ENCODE measurements at regions not wholly inside any gene's neighbourhood (a gene's known extent, or its start where the extent isn't known, plus 50 kb on each side); places are given as distances from the start of the nearest gene placed in this dataset.

DNA sequence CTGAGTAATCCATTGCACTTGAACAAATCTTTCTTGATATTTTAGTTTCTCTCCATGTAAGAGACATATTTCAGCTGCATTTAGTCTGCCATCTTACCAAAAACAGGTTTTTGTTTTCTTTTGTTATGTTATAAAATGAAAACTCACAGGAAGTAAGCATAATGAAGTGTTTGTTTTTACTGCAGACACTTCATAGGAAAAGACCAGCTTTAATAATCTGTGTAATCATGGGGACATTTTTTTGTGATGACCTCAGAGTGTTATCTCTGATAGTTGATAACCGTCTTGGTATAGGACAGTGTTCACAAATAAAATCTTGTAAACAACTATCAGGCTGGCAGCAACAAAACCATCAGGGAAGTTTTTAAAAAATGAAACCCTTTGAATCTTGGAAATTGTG lies 266.2 kb upstream of the OR4E1 start:
- no peak for TF ChIP-seq TAF1 (IDR thresholded peaks at IDR 0.05; ENCODE audit: low read depth, low read length)
- TF ChIP-seq POLR2AphosphoS5 (IDR thresholded peaks at IDR 0.05; ENCODE audit: low read depth, low read length) = no peak
- TF ChIP-seq POLR2A (IDR thresholded peaks at IDR 0.05; ENCODE audit: low read depth, low read length) = no peak
- no peak for TF ChIP-seq PAX5 (IDR thresholded peaks at IDR 0.05; ENCODE audit: insufficient read depth, low read length, severe bottlenecking)
- TF ChIP-seq SPI1 (IDR thresholded peaks at IDR 0.05; ENCODE audit: low read depth, low read length) = no peak
